ENCODE measurements at regions not wholly inside any gene's neighbourhood (a gene's known extent, or its start where the extent isn't known, plus 50 kb on each side); places are given as distances from the start of the nearest gene placed in this dataset.

- TF ChIP-seq CTCF (IDR thresholded peaks at IDR 0.05) (no peak), POLR2A (IDR thresholded peaks at IDR 0.05) (no peak)
These were observed 213.4 kb downstream of the CBLN1 start for GRCh38 chr16:49068224-49068623.

All from esophagus squamous epithelium (tissue), 4 donors.